NCI-H187 treated with DMSO at 0.1 percent for 48 hours (cell line): ENCODE measurements at regions not wholly inside any gene's neighbourhood (a gene's known extent, or its start where the extent isn't known, plus 50 kb on each side); places are given as distances from the start of the nearest gene placed in this dataset.
"Not testable (repeated sequence)": the region's sequence is repeated elsewhere in the genome, so short reads cannot be mapped to it uniquely, and the experiment has no call there.

Experiments used
- DNase-seq: peaks from one replicate; lab custom pipeline; 2025; lab: John Stamatoyannopoulos, UW

GRCh38 chr5:18354828-18355227 lies 720.6 kb downstream of the TAF11L14 start:
- DNase-seq: no peak

DNA sequence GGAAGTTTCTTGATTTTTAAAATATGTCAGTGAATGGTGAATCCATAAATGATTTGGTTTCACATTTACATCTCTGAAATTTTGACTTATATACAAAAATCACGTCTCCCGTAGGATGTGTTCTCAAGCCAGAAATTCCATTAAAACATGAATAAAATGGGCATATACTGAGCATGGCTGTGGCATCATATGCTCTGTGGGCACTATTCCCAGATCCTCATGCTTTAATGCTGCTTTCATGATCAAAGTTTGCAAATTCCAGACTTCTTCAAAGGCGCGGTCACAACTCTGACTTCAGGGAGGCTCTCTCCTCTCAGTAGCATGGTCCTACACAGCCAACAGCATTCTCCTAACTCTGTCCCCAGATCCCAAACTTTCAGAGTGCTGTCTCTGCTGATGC lies 723.2 kb downstream of the TAF11L14 start:
- DNase-seq: no peak

GRCh38 chr5:18366234-18366633 lies 732.0 kb downstream of the TAF11L14 start:
- DNase-seq: no peak

GRCh38 chr5:18370531-18370930 lies 736.3 kb downstream of the TAF11L14 start:
- DNase-seq: no peak

GRCh38 chr5:18375641-18376040 lies 741.4 kb downstream of the TAF11L14 start:
- DNase-seq: no peak

- DNase-seq: no peak
These were observed 743.8 kb downstream of the TAF11L14 start for GRCh38 chr5:18378066-18378465.

DNA sequence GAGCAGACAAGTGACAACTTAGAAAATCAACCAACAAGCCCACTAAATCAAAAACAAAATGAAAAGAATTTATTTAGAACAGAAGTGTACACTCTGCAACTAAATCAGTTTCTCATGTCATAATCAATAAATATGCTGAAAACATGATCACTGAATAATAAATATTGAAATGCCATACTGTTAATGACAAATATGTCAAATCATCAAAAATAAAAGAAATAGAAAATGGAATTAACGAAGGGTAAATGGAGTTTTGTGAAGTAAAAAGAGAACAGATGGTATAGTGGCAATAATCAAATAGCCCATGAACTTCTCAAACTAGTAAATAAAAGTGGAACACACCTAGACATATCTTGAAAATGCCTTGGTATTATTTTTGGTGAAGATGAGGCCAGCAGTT lies 744.9 kb downstream of the TAF11L14 start:
- no peak for DNase-seq

- DNase-seq: no peak
These were observed 746.6 kb downstream of the TAF11L14 start for GRCh38 chr5:18380729-18381362.

GRCh38 chr5:18393565-18394442 lies 759.5 kb downstream of the TAF11L14 start:
- no peak for DNase-seq

- DNase-seq: no peak
These were observed 760.2 kb downstream of the TAF11L14 start for GRCh38 chr5:18394443-18394804.

- DNase-seq: no peak
These were observed 761.2 kb downstream of the TAF11L14 start for GRCh38 chr5:18395126-18396110.

DNA sequence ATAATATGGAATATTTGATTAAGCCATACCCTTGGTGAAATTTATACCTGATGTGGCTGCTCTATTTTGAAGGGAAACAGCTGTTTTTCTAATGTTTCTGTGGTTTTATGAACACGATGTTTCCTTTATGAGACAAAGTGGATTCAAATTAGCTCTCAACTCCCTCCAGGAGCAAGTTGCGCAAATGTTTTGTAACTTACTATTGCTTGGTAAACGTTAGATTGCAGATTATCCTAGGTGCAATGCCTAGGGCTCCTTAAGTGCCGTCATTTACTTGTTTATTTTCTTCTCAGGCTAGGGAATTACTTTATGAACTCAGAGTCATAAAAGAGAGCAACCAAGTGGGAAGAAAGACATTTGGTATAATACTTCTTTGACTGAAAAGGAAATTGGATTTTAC lies 763.1 kb downstream of the TAF11L14 start:
- no peak for DNase-seq

- no peak for DNase-seq
These were observed 763.6 kb downstream of the TAF11L14 start for GRCh38 chr5:18397891-18398290.

DNA sequence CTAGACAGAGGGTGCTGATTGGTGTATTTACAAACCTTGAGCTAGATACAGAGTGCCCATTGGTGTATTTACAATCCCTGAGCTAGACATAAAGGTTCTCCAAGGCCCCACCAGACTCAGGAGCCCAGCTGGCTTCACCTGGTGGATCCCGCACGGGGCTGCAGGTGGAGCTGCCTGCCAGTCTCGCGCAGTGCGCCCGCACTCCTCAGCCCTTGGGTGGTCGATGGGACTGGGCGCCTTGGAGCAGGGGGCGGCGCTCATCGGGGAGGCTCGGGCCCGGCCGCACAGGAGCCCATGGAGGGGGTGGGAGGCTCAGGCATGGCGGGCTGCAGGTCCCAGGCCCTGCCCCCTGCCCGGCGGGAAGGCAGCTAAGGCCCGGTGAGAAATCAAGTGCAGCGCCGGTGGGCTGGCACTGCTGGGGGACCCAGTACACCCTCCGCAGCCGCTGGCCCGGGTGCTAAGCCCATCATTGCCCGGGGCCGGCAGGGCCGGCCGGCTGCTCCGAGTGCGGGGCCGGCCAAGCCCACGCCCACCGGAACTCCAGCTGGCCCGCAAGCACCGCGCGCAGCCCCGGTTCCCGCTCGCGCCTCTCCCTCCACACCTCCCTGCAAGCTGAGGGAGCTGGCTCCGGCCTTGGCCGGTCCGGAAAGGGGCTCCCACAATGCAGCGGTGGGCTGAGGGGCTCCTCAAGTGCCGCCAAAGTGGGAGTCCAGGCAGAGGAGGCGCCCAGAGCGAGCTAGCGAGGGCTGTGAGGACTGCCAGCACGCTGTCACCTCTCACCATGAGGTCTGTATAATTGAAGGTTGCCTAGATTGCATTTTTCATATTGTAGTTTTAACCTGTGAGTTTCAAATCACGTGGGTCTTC lies 765.4 kb downstream of the TAF11L14 start:
- not testable (repeated sequence) for DNase-seq

DNA sequence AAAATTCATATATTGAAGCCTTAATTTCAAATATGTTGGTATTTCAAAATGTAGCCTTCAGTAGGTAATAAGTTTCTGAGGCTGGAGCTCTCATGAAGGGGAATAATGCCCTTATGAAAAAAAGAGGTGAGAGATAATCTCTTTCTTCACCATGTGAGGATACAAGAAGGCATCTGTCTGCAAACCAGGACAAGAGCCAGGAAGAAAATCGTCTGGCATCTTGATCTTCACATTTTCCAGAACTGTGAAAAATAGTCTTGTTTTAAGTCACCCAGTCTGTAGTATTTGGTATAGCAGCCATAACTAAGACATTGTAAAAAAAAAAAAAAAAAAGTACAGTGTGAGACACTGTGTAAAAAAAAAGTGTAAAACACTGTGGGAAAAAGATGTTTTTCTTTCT lies 768.9 kb downstream of the TAF11L14 start:
- no peak for DNase-seq

GRCh38 chr5:18403941-18404438 lies 769.7 kb downstream of the TAF11L14 start:
- no peak for DNase-seq

DNA sequence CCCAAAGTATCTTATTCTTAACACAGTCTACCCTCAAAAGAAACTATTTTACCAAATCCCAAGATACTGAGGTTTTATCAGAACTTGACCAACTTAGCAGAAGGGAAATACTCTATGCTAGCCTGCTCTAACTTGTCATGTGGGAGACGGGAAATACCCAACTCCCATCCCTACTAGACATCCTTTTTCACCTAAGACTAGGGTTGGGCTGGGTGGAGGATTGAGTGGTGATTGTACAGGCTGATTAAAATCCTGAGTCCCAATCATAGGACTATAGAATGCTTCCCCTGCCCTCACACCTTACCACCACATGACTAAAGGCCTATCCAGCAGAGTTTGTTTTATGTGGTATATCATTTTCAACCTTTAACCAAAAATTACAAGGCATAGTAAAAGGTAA lies 786.5 kb downstream of the TAF11L14 start:
- DNase-seq: no peak

GRCh38 chr5:18433336-18433735 lies 799.1 kb downstream of the TAF11L14 start:
- no peak for DNase-seq

DNA sequence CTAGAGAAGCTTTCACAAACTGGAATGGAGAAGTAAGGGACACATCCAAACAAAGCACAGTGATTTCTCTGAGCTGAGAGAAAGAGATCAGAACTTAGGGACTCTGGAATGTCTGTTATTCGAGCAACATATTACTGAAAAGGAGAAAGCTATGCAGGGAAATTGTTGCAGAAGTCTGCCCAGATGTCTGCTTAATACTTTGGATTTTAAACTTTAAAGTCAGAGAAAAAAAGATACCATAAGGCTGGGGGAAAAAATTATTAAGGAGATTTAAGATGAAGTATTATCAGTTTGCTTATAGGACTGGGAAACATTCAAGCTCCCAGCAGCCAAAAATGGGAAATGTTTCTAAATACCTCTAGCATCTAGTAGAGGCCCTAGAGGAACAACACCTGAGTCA lies 803.9 kb downstream of the TAF11L14 start:
- no peak for DNase-seq

- DNase-seq: no peak
These were observed 821.3 kb downstream of the TAF11L14 start for GRCh38 chr5:18455521-18455920.

DNA sequence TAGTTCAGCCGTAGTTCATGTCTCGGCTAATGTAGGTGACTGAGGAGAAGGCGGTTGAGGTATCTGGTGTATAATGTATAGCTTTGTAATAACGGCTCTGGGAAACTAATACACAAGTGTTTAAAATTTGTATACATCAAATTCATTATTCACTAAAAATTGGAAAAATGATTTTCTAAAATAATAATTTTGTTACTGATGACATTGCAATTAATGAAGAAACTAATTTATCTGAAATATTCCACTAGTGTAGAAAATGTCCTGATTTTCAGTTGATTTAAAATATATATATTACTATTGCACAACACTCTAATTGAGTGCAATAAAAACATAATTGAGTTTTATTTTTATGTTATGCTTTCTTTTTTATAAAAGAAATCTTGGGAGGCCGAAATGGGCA lies 823.0 kb downstream of the TAF11L14 start:
- no peak for DNase-seq
